DND-41 (cell line): ENCODE measurements at regions not wholly inside any gene's neighbourhood (a gene's known extent, or its start where the extent isn't known, plus 50 kb on each side); places are given as distances from the start of the nearest gene placed in this dataset.

Experiments used
- ATAC-seq: fragments of 200-7000 bp; cut with Tn5 transposase; 3 replicates; pipeline ENCODE4 v1.9.1; 2021; ENCODE audit warnings: low read depth; ENCODE audit not compliant: insufficient read depth
- DNase-seq: peaks from one replicate; pipeline ENCODE4 v3.0.0-alpha.2; 2020
- H2AFZ ChIP-seq: 2 replicates; pipeline ENCODE4 v1.6.0; 2012; ENCODE audit warnings: low read depth, low read length
- H3K27ac ChIP-seq: 2 replicates; pipeline ENCODE4 v1.5.1; 2012; ENCODE audit warnings: low read length, inconsistent platforms
- H3K27me3 ChIP-seq: fragments of 200-600 bp; sonication (generic); 2 replicates; pipeline ENCODE4 v1.6.0; 2012; ENCODE audit warnings: low read length, mild to moderate bottlenecking, inconsistent platforms; ENCODE audit not compliant: insufficient read depth, poor library complexity
- H3K36me3 ChIP-seq: 2 replicates; pipeline ENCODE4 v1.5.1; 2012; ENCODE audit warnings: low read length, inconsistent platforms; ENCODE audit not compliant: insufficient read depth
- H3K4me1 ChIP-seq: 2 replicates; pipeline ENCODE4 v1.5.1; 2012; ENCODE audit warnings: mild to moderate bottlenecking, low read length; ENCODE audit not compliant: insufficient read depth
- H3K4me2 ChIP-seq: 2 replicates; pipeline ENCODE4 v1.6.0; 2012; ENCODE audit warnings: mild to moderate bottlenecking, moderate library complexity, low read length, inconsistent platforms; ENCODE audit not compliant: insufficient read depth
- H3K4me3 ChIP-seq, 2 experiments: fragments of 200-600 bp in 1 of 2; shearing (Covaris generic) in 1 of 2; 2 replicates each; pipeline ENCODE4 v1.5.1; 2012 to 2016; ENCODE audit warnings: inconsistent platforms in 2 of 2, low read length in 2 of 2, mild to moderate bottlenecking in 2 of 2, low read depth in 1 of 2, moderate library complexity in 1 of 2
- H3K79me2 ChIP-seq: 2 replicates; pipeline ENCODE4 v1.6.0; 2012; ENCODE audit warnings: low read length, inconsistent platforms; ENCODE audit not compliant: insufficient read depth
- H3K9ac ChIP-seq: 2 replicates; pipeline ENCODE4 v1.6.0; 2012; ENCODE audit warnings: low read depth, mild to moderate bottlenecking, inconsistent platforms, low read length, moderate library complexity
- H3K9me3 ChIP-seq: 2 replicates; pipeline ENCODE4 v1.5.1; 2012; ENCODE audit warnings: low read length, moderate library complexity, mild to moderate bottlenecking, inconsistent platforms; ENCODE audit not compliant: insufficient read depth, severe bottlenecking
- H4K20me1 ChIP-seq: 2 replicates; pipeline ENCODE4 v1.6.0; 2012; ENCODE audit warnings: low read length; ENCODE audit not compliant: insufficient read depth
- EZH2 ChIP-seq: IDR thresholded peaks from 3 replicates; pipeline ENCODE4 v1.6.1; 2012; ENCODE audit warnings: borderline replicate concordance, low read depth, mild to moderate bottlenecking, moderate library complexity, low read length, inconsistent platforms; ENCODE audit not compliant: severe bottlenecking
- TF ChIP-seq, protein P1 (sequence below): IDR thresholded peaks from 2 replicates; pipeline ENCODE4 v1.5.1; 2012; ENCODE audit warnings: borderline replicate concordance, low read length, moderate library complexity, mild to moderate bottlenecking; ENCODE audit not compliant: poor library complexity, severe bottlenecking; ENCODE audit errors: extremely low read depth

- Histone ChIP-seq H3K36me3 (no peaks in the 10 kb centered on the region), H3K4me1 (no peaks in the 10 kb centered on the region), H3K27me3 (no peaks in the 10 kb centered on the region), H3K27ac (no peak overlapping the region), H2AFZ (no peak overlapping the region), H3K4me2 (no peak overlapping the region), H3K79me2 (no peaks in the 10 kb centered on the region), H3K9ac (no peak overlapping the region), H3K9me3 (no peaks in the 10 kb centered on the region), H4K20me1 (no peaks in the 10 kb centered on the region; the same call in 1 of the 2 replicates), H3K4me3 (no peak overlapping the region)
- no peak for DNase-seq
- TF ChIP-seq, protein P1, sequence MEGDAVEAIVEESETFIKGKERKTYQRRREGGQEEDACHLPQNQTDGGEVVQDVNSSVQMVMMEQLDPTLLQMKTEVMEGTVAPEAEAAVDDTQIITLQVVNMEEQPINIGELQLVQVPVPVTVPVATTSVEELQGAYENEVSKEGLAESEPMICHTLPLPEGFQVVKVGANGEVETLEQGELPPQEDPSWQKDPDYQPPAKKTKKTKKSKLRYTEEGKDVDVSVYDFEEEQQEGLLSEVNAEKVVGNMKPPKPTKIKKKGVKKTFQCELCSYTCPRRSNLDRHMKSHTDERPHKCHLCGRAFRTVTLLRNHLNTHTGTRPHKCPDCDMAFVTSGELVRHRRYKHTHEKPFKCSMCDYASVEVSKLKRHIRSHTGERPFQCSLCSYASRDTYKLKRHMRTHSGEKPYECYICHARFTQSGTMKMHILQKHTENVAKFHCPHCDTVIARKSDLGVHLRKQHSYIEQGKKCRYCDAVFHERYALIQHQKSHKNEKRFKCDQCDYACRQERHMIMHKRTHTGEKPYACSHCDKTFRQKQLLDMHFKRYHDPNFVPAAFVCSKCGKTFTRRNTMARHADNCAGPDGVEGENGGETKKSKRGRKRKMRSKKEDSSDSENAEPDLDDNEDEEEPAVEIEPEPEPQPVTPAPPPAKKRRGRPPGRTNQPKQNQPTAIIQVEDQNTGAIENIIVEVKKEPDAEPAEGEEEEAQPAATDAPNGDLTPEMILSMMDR = no peak
- TF ChIP-seq EZH2 = no peak
- no peak for ATAC-seq
These were observed 171.0 kb upstream of the SHH start for GRCh38 chr7:155983176-155983815.

GRCh38 chr7:155981703-155982102 is 169.4 kb upstream of the SHH start:
- H3K4me1 ChIP-seq = no peaks in the 10 kb centered on the region
- no peak for ATAC-seq
- peaks cover 3% of the 10 kb centered on the region for H3K27me3 ChIP-seq

GRCh38 chr7:155980841-155981240 is 168.6 kb upstream of the SHH start:
- no peak for ATAC-seq
- Histone ChIP-seq H3K27me3 (peaks cover 3% of the 10 kb centered on the region), H3K27ac (no peak overlapping the region), H3K4me3 (no peak overlapping the region), H3K4me1 (no peaks in the 10 kb centered on the region), H3K4me2 (no peak overlapping the region), H4K20me1 (no peaks in the 10 kb centered on the region), H3K79me2 (no peaks in the 10 kb centered on the region), H3K36me3 (no peaks in the 10 kb centered on the region), H3K9ac (no peak overlapping the region), H3K9me3 (no peaks in the 10 kb centered on the region), H2AFZ (no peak overlapping the region)
- TF ChIP-seq, protein P1 = no peak
- TF ChIP-seq EZH2 = no peak
- DNase-seq = no peak

More at GRCh38 chr7:155981703-155982102, 169.4 kb upstream of the SHH start:
- TF ChIP-seq, protein P1 = no peak
- no peak for TF ChIP-seq EZH2
- Histone ChIP-seq H3K27ac (no peak overlapping the region), H3K4me3 (no peak overlapping the region), H3K9ac (no peak overlapping the region), H3K4me2 (no peak overlapping the region), H3K79me2 (no peaks in the 10 kb centered on the region), H2AFZ (no peak overlapping the region), H3K9me3 (no peaks in the 10 kb centered on the region), H3K36me3 (no peaks in the 10 kb centered on the region), H4K20me1 (no peaks in the 10 kb centered on the region)
- no peak for DNase-seq

- Histone ChIP-seq H3K9ac (no peak overlapping the region), H3K9me3 (no peaks in the 10 kb centered on the region), H2AFZ (no peak overlapping the region), H3K4me3 (no peak overlapping the region), H3K36me3 (no peaks in the 10 kb centered on the region), H3K27me3 (peaks cover 3% of the 10 kb centered on the region), H3K4me2 (no peak overlapping the region), H3K4me1 (no peaks in the 10 kb centered on the region), H3K79me2 (no peaks in the 10 kb centered on the region), H3K27ac (no peak overlapping the region), H4K20me1 (no peaks in the 10 kb centered on the region)
- ATAC-seq = no peak
- TF ChIP-seq, protein P1 = no peak
- no peak for TF ChIP-seq EZH2
- DNase-seq = no peak
These were observed 167.7 kb upstream of the SHH start for GRCh38 chr7:155979994-155980393.
